A204.1 (cell line): ENCODE measurements at regions not wholly inside any gene's neighbourhood (a gene's known extent, or its start where the extent isn't known, plus 50 kb on each side); places are given as distances from the start of the nearest gene placed in this dataset.
"Not testable (repeated sequence)": the region's sequence is repeated elsewhere in the genome, so short reads cannot be mapped to it uniquely, and the experiment has no call there.

Experiments
- FAIRE-seq: peaks from 2 replicates; lab custom pipeline; 2012; peaks lifted over from hg19 to GRCh38; lab: Jason Lieb, UNC

GRCh38 chr10:8386781-8387180 lies 332.3 kb downstream of the GATA3 start:
- no peak for FAIRE-seq

DNA sequence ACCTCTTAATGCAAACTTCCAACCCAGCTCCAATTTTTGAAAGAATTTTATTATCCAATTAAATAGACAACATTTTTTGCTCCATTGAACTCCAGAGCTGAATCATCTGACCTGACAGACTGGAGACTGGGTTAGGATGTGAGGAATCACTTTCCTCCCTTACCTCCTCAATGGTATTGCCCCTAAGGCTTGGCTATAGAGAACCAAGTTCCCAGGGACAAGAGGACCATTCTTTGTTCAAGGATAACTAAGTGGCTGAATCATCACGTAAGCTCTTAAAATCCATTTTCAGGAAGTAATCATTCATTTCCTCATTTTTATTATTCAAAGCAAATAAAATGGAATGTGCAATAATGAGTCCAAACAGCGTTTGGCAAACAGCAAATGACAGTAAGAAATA lies 335.1 kb downstream of the GATA3 start:
- FAIRE-seq = no peak

DNA sequence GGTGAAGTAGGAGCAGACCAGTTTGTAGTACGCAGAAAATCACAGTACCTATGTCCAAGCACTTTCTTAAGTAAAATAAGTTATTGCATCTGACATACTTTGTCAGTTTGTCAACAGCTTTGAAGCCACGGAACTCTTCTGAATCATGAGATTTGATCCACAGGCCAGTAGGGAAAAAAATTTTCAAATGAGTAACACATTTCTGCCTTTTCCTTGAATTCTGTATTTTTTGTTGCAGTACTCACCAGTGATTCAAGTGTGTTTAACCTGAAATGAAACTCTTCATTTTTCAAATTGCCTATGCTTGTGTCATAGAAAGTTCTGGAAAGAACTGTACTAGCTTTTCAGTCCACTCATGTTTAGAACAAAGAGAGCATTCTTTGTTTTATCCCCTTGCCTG lies 337.7 kb downstream of the GATA3 start:
- FAIRE-seq = no peak

GRCh38 chr10:8393531-8393930 lies 339.0 kb downstream of the GATA3 start:
- no peak for FAIRE-seq

DNA sequence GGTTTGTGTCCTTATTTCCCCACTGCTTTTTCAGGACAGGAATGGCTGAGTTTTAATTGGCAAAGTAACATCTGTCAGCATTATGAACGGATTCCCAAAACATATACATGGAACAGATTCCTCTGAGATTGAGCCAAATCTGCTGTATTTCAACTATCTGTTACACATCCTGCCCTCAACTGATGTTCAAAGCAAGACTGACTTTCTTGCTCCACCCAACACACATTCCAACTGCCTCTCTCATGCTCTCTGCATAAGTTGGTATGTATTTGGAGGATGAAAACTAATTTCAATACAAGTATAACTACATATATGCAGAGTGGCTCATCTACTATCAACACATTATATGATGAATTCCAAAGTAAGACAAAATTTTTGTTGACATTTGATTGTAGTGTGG lies 342.2 kb downstream of the GATA3 start:
- FAIRE-seq = no peak

- no peak for FAIRE-seq
Observed at GRCh38 chr10:8398771-8399170, 344.3 kb downstream of the GATA3 start.

DNA sequence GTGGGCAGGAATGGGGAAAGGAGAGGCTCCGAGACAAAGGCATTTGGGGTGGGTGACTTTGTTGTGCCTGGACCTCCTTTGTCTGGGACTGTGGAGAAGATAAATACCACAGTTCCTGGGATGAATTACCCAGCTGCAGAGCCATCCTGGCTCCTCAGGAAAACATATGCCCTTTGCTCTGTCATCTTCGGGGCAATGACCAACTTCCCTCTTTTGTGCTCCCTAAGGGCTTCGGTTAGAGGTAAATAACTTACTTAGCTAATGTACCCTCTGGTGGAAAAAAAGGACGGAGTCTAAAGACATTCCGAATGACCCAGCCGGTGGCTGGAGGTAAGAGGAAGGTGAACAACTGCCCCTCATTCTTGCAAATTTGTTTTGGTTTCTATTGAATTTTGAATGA lies 345.7 kb downstream of the GATA3 start:
- no peak for FAIRE-seq

GRCh38 chr10:8400892-8401291 lies 346.4 kb downstream of the GATA3 start:
- no peak for FAIRE-seq

GRCh38 chr10:8401531-8401930 lies 347.0 kb downstream of the GATA3 start:
- FAIRE-seq = no peak

DNA sequence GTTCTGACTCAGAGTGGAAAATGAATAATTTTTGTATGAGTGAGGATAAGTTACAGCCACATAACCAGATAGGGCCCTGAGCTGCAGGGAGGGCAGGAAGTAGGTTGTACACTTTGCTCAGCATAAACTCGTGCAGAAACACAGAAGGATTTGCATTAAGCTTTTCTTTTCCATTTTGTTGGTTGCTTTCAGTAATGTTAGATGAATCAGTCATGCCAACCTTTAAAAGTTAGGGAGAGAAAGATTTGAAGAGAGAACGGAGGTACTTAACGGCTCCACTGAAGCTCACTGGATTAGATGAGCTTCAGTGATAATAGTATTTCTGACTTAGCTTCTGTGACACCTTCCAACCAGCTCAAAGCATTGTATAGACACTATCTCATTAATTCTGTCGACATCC lies 348.1 kb downstream of the GATA3 start:
- no peak for FAIRE-seq

GRCh38 chr10:8403711-8404371 lies 349.4 kb downstream of the GATA3 start:
- no peak for FAIRE-seq

- no peak for FAIRE-seq
Observed at GRCh38 chr10:8404721-8405120, 350.2 kb downstream of the GATA3 start.

GRCh38 chr10:8405596-8405995 lies 351.1 kb downstream of the GATA3 start:
- FAIRE-seq = no peak

DNA sequence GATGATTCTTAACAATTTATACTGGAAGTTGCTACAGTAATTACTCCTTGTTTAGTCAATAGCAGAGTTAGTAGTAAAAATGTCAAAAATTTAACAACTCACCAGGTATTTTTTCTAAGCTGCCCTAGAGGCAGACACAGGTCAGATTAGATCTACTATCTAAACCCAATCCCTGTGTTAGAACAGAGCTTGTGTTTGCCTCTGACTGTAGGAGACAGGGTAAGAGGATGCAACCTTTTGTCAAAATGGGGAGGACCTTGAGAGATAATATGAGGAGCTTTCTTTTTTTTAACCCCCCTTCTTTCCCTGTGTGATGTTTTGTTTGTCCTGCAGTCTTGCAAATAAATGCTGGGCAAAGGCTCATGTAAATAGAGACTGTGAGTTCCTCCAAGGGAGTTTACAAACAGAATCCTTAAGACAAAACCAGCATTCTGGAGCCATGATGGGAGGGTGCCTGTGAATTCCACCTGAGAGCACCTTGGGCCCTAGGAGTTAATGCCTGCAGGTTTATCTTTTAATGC lies 353.1 kb downstream of the GATA3 start:
- no peak for FAIRE-seq

DNA sequence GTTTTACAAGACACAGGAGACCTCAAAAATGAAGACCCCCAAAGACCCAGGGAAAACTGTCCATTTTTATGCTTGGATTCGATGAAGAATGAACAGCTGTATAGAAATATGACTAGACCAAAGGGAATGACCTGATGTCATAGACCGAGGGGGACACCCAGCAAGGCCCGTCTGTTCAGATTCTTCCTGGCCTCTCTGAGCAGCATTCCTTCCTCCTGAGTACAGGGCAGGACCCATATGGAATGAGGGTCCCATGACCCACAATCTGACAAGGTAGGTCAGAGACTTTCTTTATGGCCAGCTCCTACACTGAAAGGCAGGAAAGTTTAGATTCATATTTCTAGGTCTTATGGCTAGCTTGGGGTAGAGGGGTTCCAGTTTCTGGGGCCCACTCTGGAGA lies 356.0 kb downstream of the GATA3 start:
- FAIRE-seq = no peak

- no peak for FAIRE-seq
Observed at GRCh38 chr10:8412541-8412940, 358.1 kb downstream of the GATA3 start.

DNA sequence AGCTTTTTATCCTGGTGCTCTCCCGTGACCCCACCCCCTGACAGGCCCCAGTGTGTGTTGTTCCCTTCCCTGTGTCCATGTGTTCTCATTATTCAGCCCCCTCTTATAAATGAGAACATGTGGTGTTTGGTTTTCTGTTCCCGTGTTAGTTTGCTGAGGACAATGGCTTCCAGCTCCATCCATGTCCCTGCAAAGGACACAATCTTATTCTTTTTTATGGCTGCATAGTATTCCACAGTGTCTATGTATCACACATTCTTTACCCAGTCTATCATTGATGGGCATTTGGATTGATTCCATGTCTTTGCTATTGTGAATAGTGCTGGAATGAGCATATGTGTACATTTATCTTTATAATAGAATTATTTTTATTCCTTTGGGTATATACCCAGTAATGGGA lies 360.5 kb downstream of the GATA3 start:
- not testable (repeated sequence) for FAIRE-seq

- FAIRE-seq = no peak
Observed at GRCh38 chr10:8416192-8416701, 361.8 kb downstream of the GATA3 start.

DNA sequence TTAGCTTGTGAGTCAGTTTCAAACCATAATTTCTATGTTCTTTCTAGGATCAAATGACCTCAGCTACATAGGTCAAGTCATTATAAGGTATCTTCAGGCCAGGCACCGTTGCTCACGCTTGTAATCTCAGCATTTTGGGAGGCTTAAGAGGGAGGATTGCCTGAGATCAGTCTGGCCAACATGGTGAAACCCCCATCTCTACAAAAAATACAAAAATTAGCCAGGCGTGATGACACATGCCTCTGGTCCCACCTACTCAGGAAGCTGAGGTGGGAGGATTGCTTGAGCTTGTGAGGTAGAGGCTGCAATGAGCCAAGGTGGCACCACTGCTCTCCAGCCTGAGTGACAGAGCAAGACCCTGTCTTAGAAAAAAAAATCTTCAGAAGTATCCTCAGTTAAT lies 362.3 kb downstream of the GATA3 start:
- no peak for FAIRE-seq

- FAIRE-seq = no peak
Observed at GRCh38 chr10:8417631-8418030, 363.1 kb downstream of the GATA3 start.

- FAIRE-seq = no peak
Observed at GRCh38 chr10:8418631-8419030, 364.1 kb downstream of the GATA3 start.

GRCh38 chr10:8420182-8420581 lies 365.7 kb downstream of the GATA3 start:
- FAIRE-seq = no peak

DNA sequence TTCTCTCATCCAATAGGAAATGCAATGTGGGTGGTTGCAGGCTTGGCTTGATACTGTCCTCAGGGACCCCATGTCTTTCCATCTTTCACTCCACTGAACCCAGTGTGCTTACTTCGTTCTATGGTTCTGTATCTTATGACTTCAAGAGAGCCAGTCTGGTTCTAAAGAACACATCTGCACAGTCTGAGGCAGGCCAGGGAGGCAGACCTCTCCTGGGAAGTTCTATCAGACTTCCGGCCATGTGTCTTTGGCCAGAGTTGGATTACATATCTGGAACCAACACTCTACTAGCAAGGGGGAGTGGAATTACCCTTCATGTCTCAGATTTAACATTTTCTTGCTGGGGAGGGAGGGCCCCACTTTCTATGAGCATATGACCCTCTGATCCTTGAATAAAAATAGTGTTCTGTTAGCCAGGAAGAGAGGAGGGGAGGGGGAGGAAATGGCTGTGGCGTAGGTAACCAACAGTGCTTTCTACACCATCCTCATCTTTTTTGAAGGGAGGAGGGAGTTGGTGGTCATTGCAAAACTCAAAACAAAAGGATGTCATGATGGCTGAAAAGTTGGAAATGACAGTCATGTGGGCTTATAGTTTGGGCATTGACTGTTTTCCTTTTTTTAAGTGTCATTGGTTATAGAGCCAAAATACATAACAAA lies 370.2 kb downstream of the GATA3 start:
- FAIRE-seq = no peak

DNA sequence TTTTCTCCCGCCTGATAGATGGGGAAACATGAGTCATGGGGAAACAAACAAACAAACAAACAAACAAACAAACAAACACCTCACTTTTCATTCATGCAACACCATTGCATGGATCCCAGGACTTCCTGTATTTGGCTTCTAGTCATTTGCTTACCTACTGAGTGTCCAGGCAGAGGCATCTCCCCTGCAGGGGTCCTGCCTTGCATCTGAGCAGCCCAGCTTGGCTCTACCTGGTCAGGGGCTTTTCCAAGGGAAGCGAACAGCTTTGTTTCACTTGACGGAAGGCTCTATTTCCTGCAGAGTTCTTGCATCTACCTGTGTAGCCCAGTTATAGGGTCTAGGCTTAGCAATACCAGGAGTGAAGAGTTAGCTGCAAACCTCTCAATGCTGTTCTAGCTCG lies 374.2 kb downstream of the GATA3 start:
- FAIRE-seq = no peak
